Esophagus muscularis mucosa (tissue), 2 donors: ENCODE measurements at regions not wholly inside any gene's neighbourhood (a gene's known extent, or its start where the extent isn't known, plus 50 kb on each side); places are given as distances from the start of the nearest gene placed in this dataset.

Source experiments
- POLR2A ChIP-seq: fragments of 450-650 bp; IDR thresholded peaks from one replicate; pipeline ENCODE4 v1.6.1; 2017; ENCODE audit warnings: antibody characterized with exemption, moderate library complexity, mild to moderate bottlenecking, low read depth
- POLR2AphosphoS5 ChIP-seq, 2 donors: sonication (generic); formaldehyde crosslinking; IDR thresholded peaks; one replicate each; pipeline ENCODE4 v1.6.1; 2017; ENCODE audit warnings: antibody characterized with exemption in 2 of 2

DNA sequence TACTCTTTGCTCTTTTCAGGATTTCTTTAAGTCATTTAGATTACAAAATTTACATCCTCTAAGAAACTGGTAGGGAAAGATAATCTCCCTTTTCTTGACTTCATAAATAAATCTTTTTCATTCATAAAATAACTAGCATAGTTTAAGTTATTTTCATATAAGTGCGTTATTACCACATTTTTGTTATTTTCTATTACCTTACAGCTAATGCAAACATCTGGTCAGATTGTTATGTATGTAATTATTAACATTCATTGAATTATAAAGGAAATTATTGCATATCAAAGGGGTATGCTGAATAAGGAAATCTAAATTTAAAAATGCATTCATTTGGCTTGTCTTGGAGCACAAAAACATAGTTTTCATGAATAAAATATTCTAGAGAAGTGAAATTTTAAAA, 55.3 kb upstream of the SLITRK1 start:
- TF ChIP-seq POLR2A, result no peak
- no peak for TF ChIP-seq POLR2AphosphoS5 (IDR thresholded peaks at IDR 0.05)
